H1 (cell line): ENCODE measurements at regions not wholly inside any gene's neighbourhood (a gene's known extent, or its start where the extent isn't known, plus 50 kb on each side); places are given as distances from the start of the nearest gene placed in this dataset.

Experiments
- CBX5 ChIP-seq: fragments of 300-800, 300-1000 bp; sonication (generic); IDR thresholded peaks from 2 replicates; pipeline ENCODE4 v1.7.1; 2016; ENCODE audit warnings: antibody characterized with exemption, low read length, low read depth
- MAFK ChIP-seq: IDR thresholded peaks from 2 replicates; pipeline ENCODE4 v1.6.1; 2012; ENCODE audit warnings: low read depth, mild to moderate bottlenecking, improper control_type of control experiment, low read length
- PHF8 ChIP-seq: fragments of 200-600 bp; sonication (generic); conservative IDR thresholded peaks from 2 replicates; pipeline ENCODE4 v1.7.1; 2012; ENCODE audit warnings: low read depth, mild to moderate bottlenecking, inconsistent platforms, low read length, moderate library complexity
- TF ChIP-seq, protein P1 (sequence below): fragments of 300-600 bp; sonication (generic); IDR thresholded peaks from 2 replicates; pipeline ENCODE4 v1.7.1; 2012; ENCODE audit warnings: low read length, moderate library complexity, mild to moderate bottlenecking, inconsistent platforms; ENCODE audit not compliant: insufficient replicate concordance

DNA sequence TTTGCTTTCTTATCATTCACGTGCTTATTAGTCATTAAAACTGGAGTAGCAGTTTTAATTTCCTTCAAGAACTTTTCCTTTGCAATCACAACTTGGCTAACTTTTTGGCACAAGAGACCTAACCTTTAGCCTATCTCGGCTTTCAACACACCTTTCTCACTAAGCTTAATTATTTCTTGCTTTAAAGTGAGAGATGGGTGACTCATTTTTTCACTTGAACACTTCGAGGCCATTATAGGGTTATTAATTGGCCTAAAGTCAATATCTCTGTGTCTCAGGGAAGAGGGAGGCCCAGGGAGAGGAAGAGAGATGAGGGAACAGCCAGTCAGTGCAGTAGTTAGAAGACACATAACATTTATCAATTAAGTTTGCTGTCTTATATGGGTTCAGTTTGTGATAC, 289.8 kb downstream of the RBM43 start (continued):
- TF ChIP-seq, protein P1, sequence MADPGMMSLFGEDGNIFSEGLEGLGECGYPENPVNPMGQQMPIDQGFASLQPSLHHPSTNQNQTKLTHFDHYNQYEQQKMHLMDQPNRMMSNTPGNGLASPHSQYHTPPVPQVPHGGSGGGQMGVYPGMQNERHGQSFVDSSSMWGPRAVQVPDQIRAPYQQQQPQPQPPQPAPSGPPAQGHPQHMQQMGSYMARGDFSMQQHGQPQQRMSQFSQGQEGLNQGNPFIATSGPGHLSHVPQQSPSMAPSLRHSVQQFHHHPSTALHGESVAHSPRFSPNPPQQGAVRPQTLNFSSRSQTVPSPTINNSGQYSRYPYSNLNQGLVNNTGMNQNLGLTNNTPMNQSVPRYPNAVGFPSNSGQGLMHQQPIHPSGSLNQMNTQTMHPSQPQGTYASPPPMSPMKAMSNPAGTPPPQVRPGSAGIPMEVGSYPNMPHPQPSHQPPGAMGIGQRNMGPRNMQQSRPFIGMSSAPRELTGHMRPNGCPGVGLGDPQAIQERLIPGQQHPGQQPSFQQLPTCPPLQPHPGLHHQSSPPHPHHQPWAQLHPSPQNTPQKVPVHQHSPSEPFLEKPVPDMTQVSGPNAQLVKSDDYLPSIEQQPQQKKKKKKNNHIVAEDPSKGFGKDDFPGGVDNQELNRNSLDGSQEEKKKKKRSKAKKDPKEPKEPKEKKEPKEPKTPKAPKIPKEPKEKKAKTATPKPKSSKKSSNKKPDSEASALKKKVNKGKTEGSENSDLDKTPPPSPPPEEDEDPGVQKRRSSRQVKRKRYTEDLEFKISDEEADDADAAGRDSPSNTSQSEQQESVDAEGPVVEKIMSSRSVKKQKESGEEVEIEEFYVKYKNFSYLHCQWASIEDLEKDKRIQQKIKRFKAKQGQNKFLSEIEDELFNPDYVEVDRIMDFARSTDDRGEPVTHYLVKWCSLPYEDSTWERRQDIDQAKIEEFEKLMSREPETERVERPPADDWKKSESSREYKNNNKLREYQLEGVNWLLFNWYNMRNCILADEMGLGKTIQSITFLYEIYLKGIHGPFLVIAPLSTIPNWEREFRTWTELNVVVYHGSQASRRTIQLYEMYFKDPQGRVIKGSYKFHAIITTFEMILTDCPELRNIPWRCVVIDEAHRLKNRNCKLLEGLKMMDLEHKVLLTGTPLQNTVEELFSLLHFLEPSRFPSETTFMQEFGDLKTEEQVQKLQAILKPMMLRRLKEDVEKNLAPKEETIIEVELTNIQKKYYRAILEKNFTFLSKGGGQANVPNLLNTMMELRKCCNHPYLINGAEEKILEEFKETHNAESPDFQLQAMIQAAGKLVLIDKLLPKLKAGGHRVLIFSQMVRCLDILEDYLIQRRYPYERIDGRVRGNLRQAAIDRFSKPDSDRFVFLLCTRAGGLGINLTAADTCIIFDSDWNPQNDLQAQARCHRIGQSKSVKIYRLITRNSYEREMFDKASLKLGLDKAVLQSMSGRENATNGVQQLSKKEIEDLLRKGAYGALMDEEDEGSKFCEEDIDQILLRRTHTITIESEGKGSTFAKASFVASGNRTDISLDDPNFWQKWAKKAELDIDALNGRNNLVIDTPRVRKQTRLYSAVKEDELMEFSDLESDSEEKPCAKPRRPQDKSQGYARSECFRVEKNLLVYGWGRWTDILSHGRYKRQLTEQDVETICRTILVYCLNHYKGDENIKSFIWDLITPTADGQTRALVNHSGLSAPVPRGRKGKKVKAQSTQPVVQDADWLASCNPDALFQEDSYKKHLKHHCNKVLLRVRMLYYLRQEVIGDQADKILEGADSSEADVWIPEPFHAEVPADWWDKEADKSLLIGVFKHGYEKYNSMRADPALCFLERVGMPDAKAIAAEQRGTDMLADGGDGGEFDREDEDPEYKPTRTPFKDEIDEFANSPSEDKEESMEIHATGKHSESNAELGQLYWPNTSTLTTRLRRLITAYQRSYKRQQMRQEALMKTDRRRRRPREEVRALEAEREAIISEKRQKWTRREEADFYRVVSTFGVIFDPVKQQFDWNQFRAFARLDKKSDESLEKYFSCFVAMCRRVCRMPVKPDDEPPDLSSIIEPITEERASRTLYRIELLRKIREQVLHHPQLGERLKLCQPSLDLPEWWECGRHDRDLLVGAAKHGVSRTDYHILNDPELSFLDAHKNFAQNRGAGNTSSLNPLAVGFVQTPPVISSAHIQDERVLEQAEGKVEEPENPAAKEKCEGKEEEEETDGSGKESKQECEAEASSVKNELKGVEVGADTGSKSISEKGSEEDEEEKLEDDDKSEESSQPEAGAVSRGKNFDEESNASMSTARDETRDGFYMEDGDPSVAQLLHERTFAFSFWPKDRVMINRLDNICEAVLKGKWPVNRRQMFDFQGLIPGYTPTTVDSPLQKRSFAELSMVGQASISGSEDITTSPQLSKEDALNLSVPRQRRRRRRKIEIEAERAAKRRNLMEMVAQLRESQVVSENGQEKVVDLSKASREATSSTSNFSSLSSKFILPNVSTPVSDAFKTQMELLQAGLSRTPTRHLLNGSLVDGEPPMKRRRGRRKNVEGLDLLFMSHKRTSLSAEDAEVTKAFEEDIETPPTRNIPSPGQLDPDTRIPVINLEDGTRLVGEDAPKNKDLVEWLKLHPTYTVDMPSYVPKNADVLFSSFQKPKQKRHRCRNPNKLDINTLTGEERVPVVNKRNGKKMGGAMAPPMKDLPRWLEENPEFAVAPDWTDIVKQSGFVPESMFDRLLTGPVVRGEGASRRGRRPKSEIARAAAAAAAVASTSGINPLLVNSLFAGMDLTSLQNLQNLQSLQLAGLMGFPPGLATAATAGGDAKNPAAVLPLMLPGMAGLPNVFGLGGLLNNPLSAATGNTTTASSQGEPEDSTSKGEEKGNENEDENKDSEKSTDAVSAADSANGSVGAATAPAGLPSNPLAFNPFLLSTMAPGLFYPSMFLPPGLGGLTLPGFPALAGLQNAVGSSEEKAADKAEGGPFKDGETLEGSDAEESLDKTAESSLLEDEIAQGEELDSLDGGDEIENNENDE: no peak
- TF ChIP-seq CBX5 (no peak), MAFK (no peak), PHF8 (no peak)
